GM23338 (cell line): ENCODE measurements at regions not wholly inside any gene's neighbourhood (a gene's known extent, or its start where the extent isn't known, plus 50 kb on each side); places are given as distances from the start of the nearest gene placed in this dataset.

Experiments used
- ATAC-seq: fragments of 200-7000 bp; cut with Tn5 transposase; 3 replicates; pipeline ENCODE4 v1.9.1; 2020
- DNase-seq: peaks from one replicate; pipeline ENCODE4 v3.0.0-alpha.2; 2015; ENCODE audit warnings: low spot score
- H2AFZ ChIP-seq: fragments of 200-600 bp; sonication (generic); 2 replicates; pipeline ENCODE4 v1.8.0; 2016; ENCODE audit warnings: antibody characterized with exemption, mild to moderate bottlenecking, moderate library complexity
- H3F3A ChIP-seq: fragments of 200-600 bp; sonication (generic); replicated peaks from 2 replicates; pipeline ENCODE4 v1.8.0; 2017; ENCODE audit warnings: antibody characterized with exemption, mixed run types, low read depth
- H3K27ac ChIP-seq: fragments of 200-600 bp; sonication (generic); 2 replicates; pipeline ENCODE4 v1.6.1; 2016; ENCODE audit warnings: low read depth
- H3K27me3 ChIP-seq: fragments of 200-600 bp; sonication (generic); 2 replicates; pipeline ENCODE4 v1.8.0; 2016; ENCODE audit warnings: mild to moderate bottlenecking, mixed run types, moderate library complexity; ENCODE audit not compliant: insufficient read depth
- H3K36me3 ChIP-seq: fragments of 200-600 bp; sonication (generic); 2 replicates; pipeline ENCODE4 v1.8.0; 2016; ENCODE audit warnings: mild to moderate bottlenecking; ENCODE audit not compliant: insufficient read depth
- H3K4me1 ChIP-seq: fragments of 200-600 bp; sonication (generic); 2 replicates; pipeline ENCODE4 v1.8.0; 2016; ENCODE audit warnings: mild to moderate bottlenecking, moderate library complexity; ENCODE audit not compliant: insufficient read depth
- H3K4me2 ChIP-seq: fragments of 200-600 bp; sonication (generic); 2 replicates; pipeline ENCODE4 v1.7.1; 2017; ENCODE audit warnings: mixed run types
- H3K4me3 ChIP-seq: fragments of 200-600 bp; sonication (generic); 2 replicates; pipeline ENCODE4 v1.6.1; 2016; ENCODE audit warnings: mixed run types
- H3K79me2 ChIP-seq: fragments of 200-600 bp; sonication (generic); replicated peaks from 2 replicates; pipeline ENCODE4 v1.8.0; 2017; ENCODE audit warnings: mild to moderate bottlenecking; ENCODE audit not compliant: insufficient read depth
- H3K9me2 ChIP-seq: fragments of 200-600 bp; sonication (generic); 2 replicates; pipeline ENCODE4 v1.8.0; 2017; ENCODE audit not compliant: insufficient read depth
- H4K20me1 ChIP-seq: fragments of 200-600 bp; sonication (generic); replicated peaks from 2 replicates; pipeline ENCODE4 v1.8.0; 2017; ENCODE audit warnings: mild to moderate bottlenecking; ENCODE audit not compliant: insufficient read depth
- H3K27ac Mint-ChIP-seq: 2 replicates; pipeline ENCODE4 v1.8.0; 2020; ENCODE audit warnings: inconsistent platforms, mild to moderate bottlenecking, moderate library complexity, mixed read lengths
- H3K27me3 Mint-ChIP-seq: 3 replicates; pipeline ENCODE4 v1.8.0; 2022; ENCODE audit warnings: low read depth, mild to moderate bottlenecking, moderate library complexity, mixed read lengths, inconsistent platforms; ENCODE audit not compliant: insufficient read depth, poor library complexity
- H3K36me3 Mint-ChIP-seq: 3 replicates; pipeline ENCODE4 v1.8.0; 2021; ENCODE audit warnings: low read depth, mild to moderate bottlenecking, inconsistent platforms, moderate library complexity, mixed read lengths
- H3K4me1 Mint-ChIP-seq: 3 replicates; pipeline ENCODE4 v1.8.0; 2020; ENCODE audit warnings: mild to moderate bottlenecking, inconsistent platforms, mixed read lengths
- H3K4me3 Mint-ChIP-seq: 3 replicates; pipeline ENCODE4 v1.8.0; 2021; ENCODE audit warnings: moderate library complexity, mild to moderate bottlenecking, inconsistent platforms, mixed read lengths
- H3K9me3 Mint-ChIP-seq: 3 replicates; pipeline ENCODE4 v1.8.0; 2020; ENCODE audit warnings: moderate library complexity, mild to moderate bottlenecking, inconsistent platforms, mixed read lengths
- CREB1 ChIP-seq: fragments of 250-450 bp; sonication (Bioruptor Pico); IDR thresholded peaks from 2 replicates; pipeline ENCODE4 v1.5.0; 2020; ENCODE audit warnings: low read depth, mild to moderate bottlenecking, moderate library complexity
- CTCF ChIP-seq, 2 experiments: fragments of 200-600 bp in 1 of 2; sonication (generic) in 1 of 2; conservative IDR thresholded peaks; 2 replicates each; pipeline versions ENCODE4 v1.5.1 to v1.6.1; 2016 to 2017; ENCODE audit warnings: antibody characterized with exemption in 2 of 2, low read depth in 2 of 2, mild to moderate bottlenecking in 2 of 2, moderate library complexity in 1 of 2
- ETS1 ChIP-seq: IDR thresholded peaks from 2 replicates; pipeline ENCODE4 v1.6.1; 2016; ENCODE audit warnings: antibody characterized with exemption
- EZH2 ChIP-seq: fragments of 200-600 bp; sonication (generic); IDR thresholded peaks from one replicate; pipeline ENCODE4 v1.8.0; 2017; ENCODE audit warnings: antibody characterized with exemption, mild to moderate bottlenecking, low read depth; ENCODE audit not compliant: unreplicated experiment
- EZH2phosphoT487 ChIP-seq: fragments of 200-600 bp; sonication (generic); IDR thresholded peaks from one replicate; pipeline ENCODE4 v1.8.1; 2018; ENCODE audit warnings: antibody characterized with exemption; ENCODE audit not compliant: unreplicated experiment
- JUNB ChIP-seq: IDR thresholded peaks from one replicate; pipeline ENCODE4 v1.6.1; 2016; ENCODE audit warnings: antibody characterized with exemption; ENCODE audit not compliant: unreplicated experiment
- NANOG ChIP-seq: IDR thresholded peaks from 2 replicates; pipeline ENCODE4 v1.6.1; 2016; ENCODE audit warnings: antibody characterized with exemption, borderline replicate concordance
- REST ChIP-seq: IDR thresholded peaks from one replicate; pipeline ENCODE4 v1.6.1; 2018; ENCODE audit warnings: antibody characterized with exemption; ENCODE audit not compliant: unreplicated experiment
- STAT1 ChIP-seq: IDR thresholded peaks from one replicate; pipeline ENCODE4 v1.6.1; 2016; ENCODE audit warnings: antibody characterized with exemption; ENCODE audit not compliant: unreplicated experiment
- ZNF114 ChIP-seq: fragments of 250-450 bp; sonication (Bioruptor Pico); IDR thresholded peaks from 2 replicates; pipeline ENCODE4 v1.5.0; 2020; ENCODE audit warnings: mild to moderate bottlenecking, moderate library complexity
- TF ChIP-seq, protein P1 (sequence below): fragments of 250-450 bp; sonication (Bioruptor Pico); IDR thresholded peaks from 2 replicates; pipeline ENCODE4 v1.5.0; 2020; ENCODE audit warnings: mild to moderate bottlenecking, moderate library complexity

DNA sequence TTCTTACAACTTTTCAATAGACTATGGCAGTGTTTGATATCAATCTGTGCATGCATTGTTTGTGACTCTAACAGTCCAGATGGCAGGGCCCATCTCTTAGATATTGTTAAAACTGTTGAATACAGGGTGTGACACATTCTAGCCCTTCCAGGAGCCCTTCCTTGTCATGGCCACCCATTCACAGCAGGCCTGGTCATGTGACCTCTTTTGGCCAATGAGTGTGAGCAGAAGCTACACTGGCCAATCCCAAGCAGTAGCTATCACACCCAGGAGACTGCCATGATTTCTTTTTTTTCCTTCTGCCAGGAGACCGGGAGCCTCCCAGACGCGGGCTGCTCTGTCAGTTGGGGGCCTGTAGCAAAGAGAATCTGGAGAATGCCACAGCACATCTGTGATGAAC is 655.4 kb upstream of the MKI67 start:
- no peaks in the 10 kb centered on the region for H3K9me3 Mint-ChIP-seq
- no peak overlapping the region for H3K4me3 Mint-ChIP-seq
- no peaks in the 10 kb centered on the region for H3K27me3 Mint-ChIP-seq
- ATAC-seq (no peak), DNase-seq (no peak)
- no peaks in the 10 kb centered on the region for H3K9me2 ChIP-seq
- peaks cover 3% of the 10 kb centered on the region; the same call in 1 of the 3 replicates for H3K4me1 Mint-ChIP-seq
- no peaks in the 10 kb centered on the region for H3F3A ChIP-seq
- H3K4me1 ChIP-seq, result no peaks in the 10 kb centered on the region
- H3K79me2 ChIP-seq, result no peaks in the 10 kb centered on the region
- H3K4me3 ChIP-seq, result no peak overlapping the region
- TF ChIP-seq, protein P1, sequence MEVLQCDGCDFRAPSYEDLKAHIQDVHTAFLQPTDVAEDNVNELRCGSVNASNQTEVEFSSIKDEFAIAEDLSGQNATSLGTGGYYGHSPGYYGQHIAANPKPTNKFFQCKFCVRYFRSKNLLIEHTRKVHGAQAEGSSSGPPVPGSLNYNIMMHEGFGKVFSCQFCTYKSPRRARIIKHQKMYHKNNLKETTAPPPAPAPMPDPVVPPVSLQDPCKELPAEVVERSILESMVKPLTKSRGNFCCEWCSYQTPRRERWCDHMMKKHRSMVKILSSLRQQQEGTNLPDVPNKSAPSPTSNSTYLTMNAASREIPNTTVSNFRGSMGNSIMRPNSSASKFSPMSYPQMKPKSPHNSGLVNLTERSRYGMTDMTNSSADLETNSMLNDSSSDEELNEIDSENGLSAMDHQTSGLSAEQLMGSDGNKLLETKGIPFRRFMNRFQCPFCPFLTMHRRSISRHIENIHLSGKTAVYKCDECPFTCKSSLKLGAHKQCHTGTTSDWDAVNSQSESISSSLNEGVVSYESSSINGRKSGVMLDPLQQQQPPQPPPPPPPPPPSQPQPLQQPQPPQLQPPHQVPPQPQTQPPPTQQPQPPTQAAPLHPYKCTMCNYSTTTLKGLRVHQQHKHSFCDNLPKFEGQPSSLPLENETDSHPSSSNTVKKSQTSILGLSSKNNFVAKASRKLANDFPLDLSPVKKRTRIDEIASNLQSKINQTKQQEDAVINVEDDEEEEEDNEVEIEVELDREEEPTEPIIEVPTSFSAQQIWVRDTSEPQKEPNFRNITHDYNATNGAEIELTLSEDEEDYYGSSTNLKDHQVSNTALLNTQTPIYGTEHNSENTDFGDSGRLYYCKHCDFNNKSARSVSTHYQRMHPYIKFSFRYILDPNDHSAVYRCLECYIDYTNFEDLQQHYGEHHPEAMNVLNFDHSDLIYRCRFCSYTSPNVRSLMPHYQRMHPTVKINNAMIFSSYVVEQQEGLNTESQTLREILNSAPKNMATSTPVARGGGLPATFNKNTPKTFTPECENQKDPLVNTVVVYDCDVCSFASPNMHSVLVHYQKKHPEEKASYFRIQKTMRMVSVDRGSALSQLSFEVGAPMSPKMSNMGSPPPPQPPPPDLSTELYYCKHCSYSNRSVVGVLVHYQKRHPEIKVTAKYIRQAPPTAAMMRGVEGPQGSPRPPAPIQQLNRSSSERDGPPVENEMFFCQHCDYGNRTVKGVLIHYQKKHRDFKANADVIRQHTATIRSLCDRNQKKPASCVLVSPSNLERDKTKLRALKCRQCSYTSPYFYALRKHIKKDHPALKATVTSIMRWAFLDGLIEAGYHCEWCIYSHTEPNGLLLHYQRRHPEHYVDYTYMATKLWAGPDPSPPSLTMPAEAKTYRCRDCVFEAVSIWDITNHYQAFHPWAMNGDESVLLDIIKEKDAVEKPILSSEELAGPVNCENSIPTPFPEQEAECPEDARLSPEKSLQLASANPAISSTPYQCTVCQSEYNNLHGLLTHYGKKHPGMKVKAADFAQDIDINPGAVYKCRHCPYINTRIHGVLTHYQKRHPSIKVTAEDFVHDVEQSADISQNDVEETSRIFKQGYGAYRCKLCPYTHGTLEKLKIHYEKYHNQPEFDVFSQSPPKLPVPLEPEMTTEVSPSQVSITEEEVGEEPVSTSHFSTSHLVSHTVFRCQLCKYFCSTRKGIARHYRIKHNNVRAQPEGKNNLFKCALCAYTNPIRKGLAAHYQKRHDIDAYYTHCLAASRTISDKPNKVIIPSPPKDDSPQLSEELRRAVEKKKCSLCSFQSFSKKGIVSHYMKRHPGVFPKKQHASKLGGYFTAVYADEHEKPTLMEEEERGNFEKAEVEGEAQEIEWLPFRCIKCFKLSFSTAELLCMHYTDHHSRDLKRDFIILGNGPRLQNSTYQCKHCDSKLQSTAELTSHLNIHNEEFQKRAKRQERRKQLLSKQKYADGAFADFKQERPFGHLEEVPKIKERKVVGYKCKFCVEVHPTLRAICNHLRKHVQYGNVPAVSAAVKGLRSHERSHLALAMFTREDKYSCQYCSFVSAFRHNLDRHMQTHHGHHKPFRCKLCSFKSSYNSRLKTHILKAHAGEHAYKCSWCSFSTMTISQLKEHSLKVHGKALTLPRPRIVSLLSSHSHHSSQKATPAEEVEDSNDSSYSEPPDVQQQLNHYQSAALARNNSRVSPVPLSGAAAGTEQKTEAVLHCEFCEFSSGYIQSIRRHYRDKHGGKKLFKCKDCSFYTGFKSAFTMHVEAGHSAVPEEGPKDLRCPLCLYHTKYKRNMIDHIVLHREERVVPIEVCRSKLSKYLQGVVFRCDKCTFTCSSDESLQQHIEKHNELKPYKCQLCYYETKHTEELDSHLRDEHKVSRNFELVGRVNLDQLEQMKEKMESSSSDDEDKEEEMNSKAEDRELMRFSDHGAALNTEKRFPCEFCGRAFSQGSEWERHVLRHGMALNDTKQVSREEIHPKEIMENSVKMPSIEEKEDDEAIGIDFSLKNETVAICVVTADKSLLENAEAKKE (CRISPR knock-in tag), result no peak
- TF ChIP-seq ETS1 (no peak), JUNB (no peak), CREB1 (no peak), CTCF (conservative IDR thresholded peaks at IDR 0.05; ENCODE audit: low read depth in 2 of 2) (no peak), EZH2phosphoT487 (no peak), STAT1 (no peak), EZH2 (no peak), NANOG (no peak), REST (no peak), ZNF114 (CRISPR knock-in tag) (no peak)
- H3K27ac Mint-ChIP-seq, result no peak overlapping the region
- H4K20me1 ChIP-seq, result no peaks in the 10 kb centered on the region
- peak overlapping the region; percentile 28; the same call in 1 of the 2 replicates for H2AFZ ChIP-seq
- H3K4me2 ChIP-seq, result no peak overlapping the region
- H3K36me3 Mint-ChIP-seq, result no peaks in the 10 kb centered on the region
- no peaks in the 10 kb centered on the region for H3K27me3 ChIP-seq
- H3K36me3 ChIP-seq, result no peaks in the 10 kb centered on the region
- H3K27ac ChIP-seq, result no peak overlapping the region
